PC-9 (cell line): ENCODE measurements at regions not wholly inside any gene's neighbourhood (a gene's known extent, or its start where the extent isn't known, plus 50 kb on each side); places are given as distances from the start of the nearest gene placed in this dataset.

Source experiments
- CTCF ChIP-seq: fragments of 200-600 bp; sonication (generic); conservative IDR thresholded peaks from 2 replicates; pipeline ENCODE4 v1.6.1; 2017; ENCODE audit warnings: mixed run types, antibody characterized with exemption, mild to moderate bottlenecking, moderate library complexity
- EZH2 ChIP-seq: fragments of 200-600 bp; sonication (generic); IDR thresholded peaks from 2 replicates; pipeline ENCODE4 v1.8.0; 2017; ENCODE audit warnings: antibody characterized with exemption, low read depth

GRCh38 chr7:19284136-19284535 lies 138.9 kb upstream of the FERD3L start:
- TF ChIP-seq CTCF (no peak), EZH2 (no peak)
